H9 (cell line): ENCODE measurements at regions not wholly inside any gene's neighbourhood (a gene's known extent, or its start where the extent isn't known, plus 50 kb on each side); places are given as distances from the start of the nearest gene placed in this dataset.

Experiments used
- DNase-seq: peaks from one replicate; pipeline ENCODE4 v3.0.0-alpha.2; 2017
- H2AFZ ChIP-seq: one replicate; pipeline ENCODE4 v1.6.1; 2013; ENCODE audit warnings: mild to moderate bottlenecking, low read length, control low read depth, moderate library complexity
- H2AK5ac ChIP-seq: 2 replicates; pipeline ENCODE4 v1.6.1; 2013; ENCODE audit warnings: low read length, control low read depth, mixed read lengths; ENCODE audit not compliant: insufficient read length
- H2BK120ac ChIP-seq: one replicate; pipeline ENCODE4 v1.6.1; 2013; ENCODE audit warnings: low read depth, mild to moderate bottlenecking, low read length, control low read depth, inconsistent platforms; ENCODE audit not compliant: poor library complexity, severe bottlenecking
- H2BK12ac ChIP-seq: 2 replicates; pipeline ENCODE4 v1.6.1; 2013; ENCODE audit warnings: low read length, control low read depth, mixed read lengths, low read depth; ENCODE audit not compliant: insufficient read length
- H2BK15ac ChIP-seq: 2 replicates; pipeline ENCODE4 v1.6.1; 2013; ENCODE audit warnings: low read depth, low read length, control low read depth
- H2BK20ac ChIP-seq: one replicate; pipeline ENCODE4 v1.6.1; 2013; ENCODE audit warnings: low read depth, mild to moderate bottlenecking, low read length, control low read depth, inconsistent platforms; ENCODE audit not compliant: poor library complexity, severe bottlenecking
- H2BK5ac ChIP-seq: 2 replicates; pipeline ENCODE4 v1.6.1; 2013; ENCODE audit warnings: low read length, control low read depth, mixed read lengths; ENCODE audit not compliant: insufficient read length
- H3K14ac ChIP-seq: 2 replicates; pipeline ENCODE4 v1.6.1; 2013; ENCODE audit warnings: low read length, control low read depth; ENCODE audit not compliant: insufficient read depth
- H3K18ac ChIP-seq: 2 replicates; pipeline ENCODE4 v1.6.1; 2013; ENCODE audit warnings: low read depth, mild to moderate bottlenecking, mixed read lengths, low read length, control low read depth; ENCODE audit not compliant: insufficient read length
- H3K23ac ChIP-seq: 2 replicates; pipeline ENCODE4 v1.6.1; 2013; ENCODE audit warnings: low read length, control low read depth, mixed read lengths, low read depth; ENCODE audit not compliant: insufficient read length
- H3K23me2 ChIP-seq: 2 replicates; pipeline ENCODE4 v1.6.1; 2013; ENCODE audit warnings: low read depth, mild to moderate bottlenecking, mixed read lengths, low read length, control low read depth; ENCODE audit not compliant: insufficient read length, poor library complexity, severe bottlenecking
- H3K27ac ChIP-seq: 2 replicates; pipeline ENCODE4 v1.5.1; 2013; ENCODE audit warnings: low read length, control low read depth, mixed read lengths, low read depth; ENCODE audit not compliant: insufficient read length
- H3K27me3 ChIP-seq: 2 replicates; pipeline ENCODE4 v1.6.1; 2013; ENCODE audit warnings: low read length, control low read depth, inconsistent platforms; ENCODE audit not compliant: insufficient read depth
- H3K4ac ChIP-seq: 2 replicates; pipeline ENCODE4 v1.6.1; 2013; ENCODE audit warnings: low read depth, mild to moderate bottlenecking, control low read depth, inconsistent platforms, low read length, moderate library complexity
- H3K4me1 ChIP-seq: 2 replicates; pipeline ENCODE4 v1.6.1; 2013; ENCODE audit warnings: low read length, control low read depth, inconsistent platforms; ENCODE audit not compliant: insufficient read depth
- H3K4me2 ChIP-seq: 2 replicates; pipeline ENCODE4 v1.6.1; 2013; ENCODE audit warnings: low read length, control low read depth, mixed read lengths; ENCODE audit not compliant: insufficient read length, insufficient read depth
- H3K56ac ChIP-seq: 2 replicates; pipeline ENCODE4 v1.6.1; 2013; ENCODE audit warnings: low read depth, mild to moderate bottlenecking, mixed read lengths, low read length, control low read depth; ENCODE audit not compliant: insufficient read length
- H3K79me1 ChIP-seq: 2 replicates; pipeline ENCODE4 v1.6.1; 2013; ENCODE audit warnings: low read depth, mild to moderate bottlenecking, moderate library complexity, low read length, control low read depth, inconsistent platforms; ENCODE audit not compliant: insufficient read depth, poor library complexity, severe bottlenecking
- H3K79me2 ChIP-seq: 2 replicates; pipeline ENCODE4 v1.6.1; 2013; ENCODE audit warnings: low read length, control low read depth, inconsistent platforms; ENCODE audit not compliant: insufficient read depth
- H3K9ac ChIP-seq: 2 replicates; pipeline ENCODE4 v1.6.1; 2013; ENCODE audit warnings: low read length, control low read depth, mixed read lengths; ENCODE audit not compliant: insufficient read length; ENCODE audit errors: extremely low read depth
- H3K9me3 ChIP-seq: one replicate; pipeline ENCODE4 v1.6.1; 2013; ENCODE audit warnings: low read depth, low read length, inconsistent platforms; ENCODE audit not compliant: control insufficient read depth
- H3T11ph ChIP-seq: one replicate; pipeline ENCODE4 v1.6.1; 2013; ENCODE audit warnings: mild to moderate bottlenecking, low read length, control low read depth, inconsistent platforms
- H4K20me1 ChIP-seq: one replicate; pipeline ENCODE4 v1.6.1; 2013; ENCODE audit not compliant: control insufficient read depth, insufficient read length, insufficient read depth
- H4K5ac ChIP-seq: 2 replicates; pipeline ENCODE4 v1.6.1; 2013; ENCODE audit warnings: low read depth, mild to moderate bottlenecking, mixed read lengths, low read length, control low read depth; ENCODE audit not compliant: insufficient read length
- H4K8ac ChIP-seq: replicated peaks from 2 replicates; pipeline ENCODE4 v1.6.1; 2013; ENCODE audit warnings: low read length, control low read depth, mixed read lengths, low read depth; ENCODE audit not compliant: insufficient read length
- H4K91ac ChIP-seq: 2 replicates; pipeline ENCODE4 v1.6.1; 2013; ENCODE audit warnings: low read depth, mild to moderate bottlenecking, moderate library complexity, mixed read lengths, low read length, control low read depth; ENCODE audit not compliant: insufficient read length
- H3K27ac Mint-ChIP-seq, 3 experiments: 2 replicates in 2 of 3; 3 replicates in 1 of 3; pipeline ENCODE4 v1.8.0; 2020 to 2021; ENCODE audit warnings: mixed read lengths in 3 of 3, mild to moderate bottlenecking in 1 of 3, moderate library complexity in 1 of 3
- H3K27me3 Mint-ChIP-seq: 2 replicates; pipeline ENCODE4 v1.8.0; 2021; ENCODE audit warnings: low read depth, mild to moderate bottlenecking, moderate library complexity, mixed read lengths
- H3K36me3 Mint-ChIP-seq, 3 experiments: 2 replicates in 2 of 3; 3 replicates in 1 of 3; pipeline ENCODE4 v1.8.0; 2020 to 2021; ENCODE audit warnings: low read depth in 3 of 3, mixed read lengths in 3 of 3; ENCODE audit not compliant: insufficient read depth in 1 of 3
- H3K4me1 Mint-ChIP-seq, 2 experiments: 2 replicates each; pipeline ENCODE4 v1.8.0; 2020; ENCODE audit warnings: mixed read lengths in 2 of 2
- H3K4me3 Mint-ChIP-seq, 2 experiments: 2 replicates in 1 of 2; 3 replicates in 1 of 2; pipeline ENCODE4 v1.8.0; 2020 to 2021; ENCODE audit warnings: mild to moderate bottlenecking in 2 of 2, mixed read lengths in 2 of 2, moderate library complexity in 1 of 2
- H3K9me3 Mint-ChIP-seq, 2 experiments: 2 replicates in 1 of 2; 3 replicates in 1 of 2; pipeline ENCODE4 v1.8.0; 2020; ENCODE audit warnings: mild to moderate bottlenecking in 2 of 2, mixed read lengths in 2 of 2, moderate library complexity in 1 of 2
- CTCF ChIP-seq: fragments of 200-600 bp; sonication (generic); conservative IDR thresholded peaks from 3 replicates; pipeline ENCODE4 v1.8.0; 2021; ENCODE audit warnings: antibody characterized with exemption, mild to moderate bottlenecking
- WGBS: extraction: QIAGEN DNeasy Blood & Tissue Kit; methylation state at CpG from one replicate; pipeline ENCODE4 v1.1.7; 2013; ENCODE audit warnings: missing lambda C conversion rate, low lambda C conversion rate, mixed read lengths; ENCODE audit not compliant: insufficient read length; ENCODE audit errors: extremely low coverage; 5-methylcytosine and 5-hydroxymethylcytosine counted together

DNA sequence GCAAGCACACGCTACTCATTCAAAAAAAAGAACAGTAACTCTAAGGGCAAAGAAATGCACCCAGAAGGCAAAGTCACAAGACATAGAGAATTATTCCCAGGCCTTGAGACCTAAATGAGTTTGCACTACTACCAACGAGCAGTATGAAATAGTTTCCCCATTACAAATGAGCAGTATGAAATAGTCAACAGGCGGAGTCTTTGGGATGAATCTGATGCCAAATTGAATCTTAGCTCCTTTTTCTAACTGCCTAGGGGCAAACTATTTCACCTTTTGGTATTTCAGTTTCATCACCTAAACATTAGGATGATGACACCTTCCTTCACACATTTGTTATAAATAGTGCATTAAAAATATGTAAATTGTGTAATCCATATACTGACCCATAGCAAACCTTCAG, 213.0 kb upstream of the FAT4 start:
- no peaks in the 10 kb centered on the region for H3K9me3 ChIP-seq
- H3K27me3 Mint-ChIP-seq, result no peaks in the 10 kb centered on the region
- WGBS, result no CpG with 5 or more reads among the region's 3 CpGs
- no peak overlapping the region for H2AFZ ChIP-seq
- H3K56ac ChIP-seq, result no peak overlapping the region
- H3K14ac ChIP-seq, result no peak overlapping the region
- H3K4ac ChIP-seq, result no peak overlapping the region
- no peak overlapping the region for H4K5ac ChIP-seq
- H4K91ac ChIP-seq, result no peak overlapping the region
- no peak overlapping the region for H2BK20ac ChIP-seq
- H3K79me2 ChIP-seq, result no peaks in the 10 kb centered on the region
- H2BK12ac ChIP-seq, result no peak overlapping the region
- H3K27ac Mint-ChIP-seq, result no peak overlapping the region
- no peak overlapping the region for H3K4me2 ChIP-seq
- no peaks in the 10 kb centered on the region for H3K9me3 Mint-ChIP-seq
- H3K9ac ChIP-seq, result no peak overlapping the region
- H2BK120ac ChIP-seq, result no peak overlapping the region
- no peak overlapping the region for H3K18ac ChIP-seq
- no peaks in the 10 kb centered on the region for H3K23me2 ChIP-seq
- no peak overlapping the region for H3K23ac ChIP-seq
- TF ChIP-seq CTCF, result no peak
- no peaks in the 10 kb centered on the region for H3K79me1 ChIP-seq
- H3K36me3 Mint-ChIP-seq, result no peaks in the 10 kb centered on the region
- no peak overlapping the region for H3K27ac ChIP-seq
- no peak overlapping the region for H3T11ph ChIP-seq
- no peak overlapping the region for H3K4me3 Mint-ChIP-seq
- H3K4me1 ChIP-seq, result no peaks in the 10 kb centered on the region
- no peak overlapping the region for H4K8ac ChIP-seq
- H2BK15ac ChIP-seq, result no peak overlapping the region
- DNase-seq, result no peak
- H4K20me1 ChIP-seq, result no peaks in the 10 kb centered on the region
- H3K4me1 Mint-ChIP-seq, result peaks cover 4 to 7% of the 10 kb centered on the region in 2 experiments
- H3K27me3 ChIP-seq, result no peaks in the 10 kb centered on the region
- no peak overlapping the region for H2BK5ac ChIP-seq
- H2AK5ac ChIP-seq, result no peak overlapping the region
